ENCODE measurements at regions not wholly inside any gene's neighbourhood (a gene's known extent, or its start where the extent isn't known, plus 50 kb on each side); places are given as distances from the start of the nearest gene placed in this dataset.

- Histone ChIP-seq H3K36me3 (ENCODE audit: control insufficient read depth, insufficient read depth, low read length) (no peaks in the 10 kb centered on the region), H3K4me3 (ENCODE audit: low read depth, low read length) (no peak overlapping the region), H3K27me3 (ENCODE audit: control insufficient read depth, insufficient read depth, low read length) (no peaks in the 10 kb centered on the region)
- no peak for FAIRE-seq
- TF ChIP-seq, protein P1, sequence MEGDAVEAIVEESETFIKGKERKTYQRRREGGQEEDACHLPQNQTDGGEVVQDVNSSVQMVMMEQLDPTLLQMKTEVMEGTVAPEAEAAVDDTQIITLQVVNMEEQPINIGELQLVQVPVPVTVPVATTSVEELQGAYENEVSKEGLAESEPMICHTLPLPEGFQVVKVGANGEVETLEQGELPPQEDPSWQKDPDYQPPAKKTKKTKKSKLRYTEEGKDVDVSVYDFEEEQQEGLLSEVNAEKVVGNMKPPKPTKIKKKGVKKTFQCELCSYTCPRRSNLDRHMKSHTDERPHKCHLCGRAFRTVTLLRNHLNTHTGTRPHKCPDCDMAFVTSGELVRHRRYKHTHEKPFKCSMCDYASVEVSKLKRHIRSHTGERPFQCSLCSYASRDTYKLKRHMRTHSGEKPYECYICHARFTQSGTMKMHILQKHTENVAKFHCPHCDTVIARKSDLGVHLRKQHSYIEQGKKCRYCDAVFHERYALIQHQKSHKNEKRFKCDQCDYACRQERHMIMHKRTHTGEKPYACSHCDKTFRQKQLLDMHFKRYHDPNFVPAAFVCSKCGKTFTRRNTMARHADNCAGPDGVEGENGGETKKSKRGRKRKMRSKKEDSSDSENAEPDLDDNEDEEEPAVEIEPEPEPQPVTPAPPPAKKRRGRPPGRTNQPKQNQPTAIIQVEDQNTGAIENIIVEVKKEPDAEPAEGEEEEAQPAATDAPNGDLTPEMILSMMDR (IDR thresholded peaks at IDR 0.05; ENCODE audit: insufficient read depth, low read length, severe bottlenecking): no peak
- DNase-seq (ENCODE audit: low read depth): no peak
These were observed 1357.8 kb upstream of the ATXN8OS start for GRCh38 chr13:68749796-68750195.

DNA sequence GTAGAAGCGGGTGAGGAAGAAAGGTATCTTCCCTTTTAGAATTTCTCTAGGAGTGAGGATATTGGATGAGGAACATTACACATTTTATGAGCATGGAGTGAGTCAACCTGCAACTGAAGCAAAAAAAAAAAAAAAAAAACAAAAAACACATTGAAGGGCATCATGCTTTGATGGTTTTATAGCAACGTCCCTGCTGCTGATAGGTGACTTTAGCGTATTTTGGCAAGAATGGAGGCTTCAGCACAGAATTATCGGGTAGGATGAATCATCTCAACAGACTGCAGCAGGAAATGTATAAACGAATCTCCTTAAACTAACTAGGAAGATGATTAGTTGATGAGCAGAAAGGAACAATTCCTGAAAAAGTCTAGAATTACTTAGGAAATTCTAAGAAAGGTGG is 1359.6 kb upstream of the ATXN8OS start:
- no peaks in the 10 kb centered on the region for H3K36me3 ChIP-seq (ENCODE audit: control insufficient read depth, insufficient read depth, low read length)
- H3K4me3 ChIP-seq (ENCODE audit: low read depth, low read length): no peak overlapping the region
- FAIRE-seq (no peak), DNase-seq (ENCODE audit: low read depth) (no peak)
- H3K27me3 ChIP-seq (ENCODE audit: control insufficient read depth, insufficient read depth, low read length): no peaks in the 10 kb centered on the region
- TF ChIP-seq, protein P1 (IDR thresholded peaks at IDR 0.05; ENCODE audit: insufficient read depth, low read length, severe bottlenecking): no peak

DNA sequence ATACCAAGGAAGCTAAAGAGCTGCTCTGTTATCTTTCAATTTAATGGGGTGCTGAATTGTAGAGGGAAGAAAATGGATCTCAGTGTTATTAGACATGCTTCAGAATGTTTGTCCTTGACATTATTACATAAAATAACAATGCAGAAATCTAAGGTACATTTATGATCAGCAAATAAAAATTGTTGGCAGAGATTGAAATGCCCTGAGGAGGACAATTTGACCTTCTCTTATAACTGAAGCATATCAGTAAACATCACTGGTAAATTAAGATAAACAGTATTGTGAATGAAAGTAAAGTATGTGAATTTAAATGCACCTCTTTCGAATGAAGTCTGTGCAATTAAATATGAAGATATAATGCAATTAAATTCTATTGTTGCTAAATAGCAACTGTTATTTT is 1362.1 kb upstream of the ATXN8OS start:
- FAIRE-seq (no peak), DNase-seq (ENCODE audit: low read depth) (no peak)
- Histone ChIP-seq H3K36me3 (ENCODE audit: control insufficient read depth, insufficient read depth, low read length) (no peaks in the 10 kb centered on the region), H3K27me3 (ENCODE audit: control insufficient read depth, insufficient read depth, low read length) (no peaks in the 10 kb centered on the region), H3K4me3 (ENCODE audit: low read depth, low read length) (no peak overlapping the region)
- TF ChIP-seq, protein P1 (IDR thresholded peaks at IDR 0.05; ENCODE audit: insufficient read depth, low read length, severe bottlenecking): no peak

- H3K27me3 ChIP-seq (ENCODE audit: control insufficient read depth, insufficient read depth, low read length): no peaks in the 10 kb centered on the region
- no peak for DNase-seq (ENCODE audit: low read depth)
- no peaks in the 10 kb centered on the region for H3K36me3 ChIP-seq (ENCODE audit: control insufficient read depth, insufficient read depth, low read length)
- FAIRE-seq: no peak
- H3K4me3 ChIP-seq (ENCODE audit: low read depth, low read length): no peak overlapping the region
- TF ChIP-seq, protein P1 (IDR thresholded peaks at IDR 0.05; ENCODE audit: insufficient read depth, low read length, severe bottlenecking): no peak
These were observed 1370.7 kb upstream of the ATXN8OS start for GRCh38 chr13:68736961-68737360.

DNA sequence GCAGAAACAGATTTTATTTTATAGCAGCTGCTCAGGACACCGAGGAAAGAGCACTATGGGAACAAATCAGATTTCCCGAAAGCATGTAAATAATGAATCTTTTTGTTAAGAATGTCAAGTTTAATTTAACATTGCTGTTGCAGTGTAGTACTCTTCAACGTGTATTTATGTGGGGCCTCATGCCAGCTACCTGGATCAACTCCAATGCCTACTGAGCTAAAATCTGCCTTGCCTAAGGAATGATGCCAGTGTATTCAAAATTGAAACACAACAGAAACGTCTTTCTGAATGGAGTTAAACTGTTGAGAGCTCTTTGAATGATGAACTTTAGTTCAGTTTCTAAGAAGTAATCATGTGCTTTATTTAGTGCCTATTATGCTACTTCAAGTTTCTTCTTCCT is 1379.8 kb upstream of the ATXN8OS start:
- DNase-seq (ENCODE audit: low read depth) (no peak), FAIRE-seq (no peak)
- no peaks in the 10 kb centered on the region for H3K27me3 ChIP-seq (ENCODE audit: control insufficient read depth, insufficient read depth, low read length)
- TF ChIP-seq, protein P1 (IDR thresholded peaks at IDR 0.05; ENCODE audit: insufficient read depth, low read length, severe bottlenecking): no peak
- H3K36me3 ChIP-seq (ENCODE audit: control insufficient read depth, insufficient read depth, low read length): no peaks in the 10 kb centered on the region
- H3K4me3 ChIP-seq (ENCODE audit: low read depth, low read length): no peak overlapping the region

DNA sequence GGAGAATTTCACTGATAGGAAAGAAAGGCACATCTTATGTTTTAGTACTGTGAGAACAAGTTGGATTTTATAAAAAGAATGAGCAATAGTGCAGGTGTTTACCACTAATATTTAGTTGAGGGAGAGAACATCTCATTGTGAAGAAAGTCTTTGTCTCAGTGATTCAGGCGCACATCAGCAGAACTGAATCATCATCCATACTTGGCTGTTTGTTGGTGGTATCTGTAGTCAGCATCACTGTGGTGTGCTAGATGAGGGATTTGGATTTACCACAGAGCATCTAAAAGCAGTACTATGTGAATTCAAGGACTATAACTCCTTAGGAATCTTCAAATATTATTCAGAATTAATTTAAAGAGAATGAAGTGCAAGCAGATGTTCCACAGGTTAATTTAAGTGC is 1380.5 kb upstream of the ATXN8OS start:
- Histone ChIP-seq H3K27me3 (ENCODE audit: control insufficient read depth, insufficient read depth, low read length) (no peaks in the 10 kb centered on the region), H3K4me3 (ENCODE audit: low read depth, low read length) (no peak overlapping the region), H3K36me3 (ENCODE audit: control insufficient read depth, insufficient read depth, low read length) (no peaks in the 10 kb centered on the region)
- DNase-seq (ENCODE audit: low read depth) (no peak), FAIRE-seq (no peak)
- TF ChIP-seq, protein P1 (IDR thresholded peaks at IDR 0.05; ENCODE audit: insufficient read depth, low read length, severe bottlenecking): no peak
